Stromal cell of bone marrow (primary cell): ENCODE measurements at regions not wholly inside any gene's neighbourhood (a gene's known extent, or its start where the extent isn't known, plus 50 kb on each side); places are given as distances from the start of the nearest gene placed in this dataset.
A peak's percentile ranks its signal among the peaks of the same experiment; 100 is the strongest.

Experiments used
- DNase-seq: peaks from one replicate; pipeline ENCODE4 v3.0.0-alpha.2; 2012; ENCODE audit warnings: low read depth

GRCh38 chr1:212225416-212225815 lies 59.8 kb upstream of the PPP2R5A start:
- no peak for DNase-seq

DNA sequence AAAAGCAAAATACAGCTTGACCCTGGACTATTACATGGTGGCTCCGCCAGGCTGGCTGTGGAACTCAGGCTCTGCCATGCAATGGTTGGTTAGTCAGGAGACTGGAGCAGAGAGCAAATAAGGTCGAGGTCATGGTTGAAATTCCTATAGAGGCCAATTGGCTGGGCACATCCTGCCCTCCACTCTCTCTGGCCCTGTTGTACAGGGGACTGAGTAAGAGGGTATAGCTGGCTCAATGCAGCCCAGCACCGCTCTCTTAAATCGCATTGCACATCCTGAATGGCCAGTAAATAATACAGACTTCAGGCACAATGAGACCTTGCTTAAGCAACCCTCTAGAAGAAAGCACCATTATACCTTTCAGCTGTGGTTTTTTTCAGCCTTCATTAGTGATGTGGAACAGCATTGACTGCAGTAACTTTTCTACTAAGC lies 59.3 kb upstream of the PPP2R5A start:
- DNase-seq: no peak

GRCh38 chr1:212226467-212226866 lies 58.7 kb upstream of the PPP2R5A start:
- no peak for DNase-seq

- no peak for DNase-seq
Observed at GRCh38 chr1:212228076-212228475, 57.1 kb upstream of the PPP2R5A start.

DNA sequence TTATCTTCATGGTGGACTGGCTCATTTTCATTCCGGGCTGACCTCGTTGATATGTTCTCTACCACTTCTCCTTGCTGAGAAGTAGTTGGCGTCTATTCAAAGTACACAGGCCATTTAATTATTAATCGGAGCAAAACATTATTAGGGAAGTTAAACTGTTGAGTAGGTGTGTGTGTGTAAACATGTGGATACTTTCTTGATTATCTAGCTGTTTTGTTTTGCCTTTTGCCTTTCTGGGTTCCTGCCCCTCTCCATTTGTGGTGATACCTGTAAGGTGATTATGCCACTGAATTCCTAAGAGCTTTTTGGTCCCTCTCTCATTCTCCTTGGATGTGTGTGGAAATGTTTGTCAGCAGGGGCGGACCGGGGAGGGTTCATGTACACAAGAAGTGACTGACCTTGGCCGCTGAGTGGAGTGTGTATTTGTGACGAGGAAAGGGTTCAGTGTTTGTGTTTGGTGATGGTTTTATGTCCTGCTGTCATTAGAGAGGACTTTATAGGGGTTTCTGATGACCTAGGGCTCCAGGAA lies 56.6 kb upstream of the PPP2R5A start:
- DNase-seq: no peak

DNA sequence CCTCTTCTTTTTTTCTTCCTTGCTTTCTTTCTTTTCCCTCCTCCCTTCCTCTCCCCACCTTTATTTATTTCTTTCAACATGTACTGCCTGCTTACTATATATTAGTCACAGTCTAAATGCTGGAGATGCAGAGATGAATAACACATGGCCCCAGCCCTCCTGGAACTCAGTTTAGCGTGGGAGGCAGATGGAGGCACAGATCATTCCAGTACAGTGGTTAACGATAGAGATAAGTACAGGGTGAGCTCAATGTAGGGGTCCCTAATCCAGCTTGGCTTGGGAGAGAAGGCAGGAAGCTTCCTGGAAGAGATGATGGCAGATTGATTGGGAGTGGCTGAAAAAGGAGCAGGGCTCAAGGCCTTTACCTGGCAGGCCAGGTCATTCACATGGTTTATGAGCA lies 55.6 kb upstream of the PPP2R5A start:
- DNase-seq: no peak

GRCh38 chr1:212230329-212230728 lies 54.9 kb upstream of the PPP2R5A start:
- DNase-seq: no peak

DNA sequence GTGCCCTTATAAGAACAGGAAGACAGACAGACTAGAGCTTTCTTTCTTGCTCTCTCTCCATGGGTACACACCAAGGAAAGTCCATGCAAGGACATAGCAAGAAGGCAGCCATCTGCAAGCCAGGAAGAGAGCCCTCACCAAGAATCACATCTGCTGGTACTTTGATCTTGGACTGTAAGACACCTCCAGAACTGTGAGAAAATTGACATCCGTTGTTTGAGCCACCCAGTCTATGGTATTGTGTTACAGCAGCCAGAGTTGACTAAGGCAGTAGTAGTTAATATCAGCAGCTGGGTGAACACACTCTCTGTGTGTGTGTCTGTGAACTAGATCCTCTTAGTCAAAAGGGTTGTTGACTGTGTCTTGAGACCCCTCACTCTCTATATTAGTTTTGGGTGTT lies 53.8 kb upstream of the PPP2R5A start:
- no peak for DNase-seq

GRCh38 chr1:212232090-212232489 lies 53.1 kb upstream of the PPP2R5A start:
- no peak for DNase-seq

DNA sequence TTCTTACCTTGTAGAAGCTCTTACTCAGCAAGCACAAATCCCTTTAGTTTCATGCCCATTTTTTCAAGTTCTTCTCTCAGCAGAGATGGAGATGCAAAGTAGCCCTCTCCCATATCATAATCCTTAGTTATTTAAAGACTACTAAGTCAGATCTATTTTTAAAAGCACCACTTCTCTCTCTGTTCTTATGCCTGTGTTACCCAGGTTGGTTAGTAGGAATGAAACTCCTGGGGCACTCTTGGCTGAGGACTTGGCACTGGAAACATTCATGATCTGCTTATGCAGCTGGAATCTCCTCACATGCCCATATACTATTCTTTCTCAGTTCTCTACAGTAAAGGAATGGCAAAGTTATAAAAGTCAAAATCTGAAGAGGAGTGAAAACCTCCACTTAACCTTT lies 51.9 kb upstream of the PPP2R5A start:
- DNase-seq: no peak

DNA sequence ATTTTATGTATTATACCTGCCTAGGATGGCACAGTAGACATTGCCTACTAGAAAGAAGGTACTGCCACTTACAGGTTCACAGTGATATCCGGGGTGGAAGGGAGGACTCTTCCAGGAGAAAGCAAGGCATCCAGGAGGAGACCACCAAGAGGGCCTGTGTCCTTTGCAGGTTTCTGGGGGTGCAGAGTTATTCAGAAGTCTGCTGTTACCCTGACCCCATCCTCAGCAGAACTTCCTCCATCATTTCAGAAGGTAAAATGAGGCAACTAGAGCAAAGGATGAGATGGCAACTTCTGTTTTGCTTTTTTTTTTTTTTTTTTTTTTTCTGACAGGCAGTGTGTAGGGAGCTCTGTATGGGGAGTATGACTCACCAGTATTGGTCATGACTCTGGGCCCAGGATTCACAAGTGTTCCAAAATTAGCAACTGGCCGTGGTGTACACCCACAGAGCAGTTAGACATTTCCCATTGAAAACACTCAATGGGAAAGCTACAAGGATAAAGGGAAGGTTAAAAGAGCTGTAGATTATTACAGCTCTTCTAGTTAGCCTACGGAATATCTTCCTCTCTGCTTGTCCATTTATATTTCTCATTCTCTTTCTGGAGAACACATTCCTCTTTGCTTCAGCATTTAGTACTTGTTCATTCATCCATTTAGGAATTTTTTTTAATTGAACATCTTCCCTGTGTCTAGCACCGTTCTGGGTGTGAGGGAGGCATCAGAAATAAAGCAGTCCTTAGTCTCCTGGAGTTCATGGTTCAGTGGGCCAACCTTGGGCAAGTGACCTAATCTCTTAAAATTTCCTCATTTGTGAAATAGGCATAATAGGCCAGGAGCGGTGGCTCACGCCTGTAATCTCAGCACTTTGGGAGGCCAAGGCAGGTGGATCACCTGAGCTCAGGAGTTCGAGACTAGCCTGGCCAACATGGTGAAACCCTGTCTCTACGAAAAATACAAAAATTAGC lies 50.5 kb upstream of the PPP2R5A start:
- peak; percentile 97 for DNase-seq
